ENCODE measurements at regions not wholly inside any gene's neighbourhood (a gene's known extent, or its start where the extent isn't known, plus 50 kb on each side); places are given as distances from the start of the nearest gene placed in this dataset.
A peak's percentile ranks its signal among the peaks of the same experiment; 100 is the strongest.

GRCh38 chr20:11247046-11248010 is 573.5 kb upstream of the JAG1 start:
- DNase-seq (ENCODE audit: low read depth, low spot score), result no peak

GRCh38 chr20:11248011-11248409 is 574.2 kb upstream of the JAG1 start:
- DNase-seq (ENCODE audit: low read depth, low spot score), result no peak

GRCh38 chr20:11248687-11249638 is 575.2 kb upstream of the JAG1 start:
- no peak for DNase-seq (ENCODE audit: low read depth, low spot score)

GRCh38 chr20:11249683-11250082 is 575.9 kb upstream of the JAG1 start:
- no peak for DNase-seq (ENCODE audit: low read depth, low spot score)

- no peak for DNase-seq (ENCODE audit: low read depth, low spot score)
Measured at GRCh38 chr20:11252447-11252846, 578.6 kb upstream of the JAG1 start.

GRCh38 chr20:11255455-11255854 is 581.7 kb upstream of the JAG1 start:
- DNase-seq (ENCODE audit: low read depth, low spot score), result no peak

- no peak for DNase-seq (ENCODE audit: low read depth, low spot score)
Measured at GRCh38 chr20:11255860-11256259, 582.1 kb upstream of the JAG1 start.

- no peak for DNase-seq (ENCODE audit: low read depth, low spot score)
Measured at GRCh38 chr20:11260611-11261010, 586.8 kb upstream of the JAG1 start.

GRCh38 chr20:11261533-11262000 is 587.8 kb upstream of the JAG1 start:
- DNase-seq (ENCODE audit: low read depth, low spot score), result peak; percentile 74

GRCh38 chr20:11266571-11266970 is 592.8 kb upstream of the JAG1 start:
- no peak for DNase-seq (ENCODE audit: low read depth, low spot score)

GRCh38 chr20:11267131-11267761 is 593.4 kb upstream of the JAG1 start:
- peak; percentile 89 for DNase-seq (ENCODE audit: low read depth, low spot score)

GRCh38 chr20:11267762-11268335 is 594.0 kb upstream of the JAG1 start:
- DNase-seq (ENCODE audit: low read depth, low spot score), result no peak

- no peak for DNase-seq (ENCODE audit: low read depth, low spot score)
Measured at GRCh38 chr20:11270566-11270965, 596.8 kb upstream of the JAG1 start.

GRCh38 chr20:11271319-11271718 is 597.5 kb upstream of the JAG1 start:
- no peak for DNase-seq (ENCODE audit: low read depth, low spot score)

GRCh38 chr20:11271920-11272594 is 598.3 kb upstream of the JAG1 start:
- no peak for DNase-seq (ENCODE audit: low read depth, low spot score)

- no peak for DNase-seq (ENCODE audit: low read depth, low spot score)
Measured at GRCh38 chr20:11274141-11274594, 600.4 kb upstream of the JAG1 start.

GRCh38 chr20:11275740-11276139 is 601.9 kb upstream of the JAG1 start:
- DNase-seq (ENCODE audit: low read depth, low spot score), result no peak

GRCh38 chr20:11277170-11277569 is 603.4 kb upstream of the JAG1 start:
- no peak for DNase-seq (ENCODE audit: low read depth, low spot score)

- no peak for DNase-seq (ENCODE audit: low read depth, low spot score)
Measured at GRCh38 chr20:11277858-11278257, 604.1 kb upstream of the JAG1 start.

- DNase-seq (ENCODE audit: low read depth, low spot score), result no peak
Measured at GRCh38 chr20:11278461-11278860, 604.7 kb upstream of the JAG1 start.

- no peak for DNase-seq (ENCODE audit: low read depth, low spot score)
Measured at GRCh38 chr20:11281240-11281639, 607.4 kb upstream of the JAG1 start.

Measured in smooth muscle cell of the brain vasculature (primary cell).